TTC549 (cell line): ENCODE measurements at regions not wholly inside any gene's neighbourhood (a gene's known extent, or its start where the extent isn't known, plus 50 kb on each side); places are given as distances from the start of the nearest gene placed in this dataset.
"Not testable (repeated sequence)": the region's sequence is repeated elsewhere in the genome, so short reads cannot be mapped to it uniquely, and the experiment has no call there.

ENCODE experiments used
- FAIRE-seq: peaks from 2 replicates; lab custom pipeline; 2012; peaks lifted over from hg19 to GRCh38; lab: Jason Lieb, UNC

DNA sequence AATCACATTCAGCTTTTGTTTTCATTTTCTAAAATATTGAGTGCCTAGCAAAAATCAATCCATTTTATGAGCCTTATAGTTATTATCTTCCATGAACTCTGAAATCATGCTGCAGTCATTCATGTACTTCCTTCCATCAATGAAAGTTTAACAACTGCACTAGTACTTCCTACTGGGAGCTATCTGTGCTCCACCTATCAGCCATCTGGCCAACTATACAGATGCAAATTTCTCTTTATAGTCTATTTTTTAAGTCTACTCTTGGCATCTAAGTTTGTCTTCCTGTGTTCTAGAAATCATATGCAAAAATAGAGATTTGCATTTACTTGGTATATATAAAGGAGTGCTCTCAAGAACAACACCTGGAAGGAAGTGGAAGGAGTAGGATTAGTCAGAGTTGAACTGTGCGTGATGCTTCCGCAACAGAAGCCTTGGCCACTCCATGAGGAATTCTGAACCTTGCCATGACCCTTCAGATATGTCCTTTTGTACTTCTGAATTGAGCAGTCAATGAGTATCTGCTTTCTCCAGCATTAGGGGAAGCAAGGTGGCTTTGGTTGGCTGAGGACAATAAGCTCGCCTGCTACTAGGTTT, 403.2 kb upstream of the ADAMTS5 start:
- no peak for FAIRE-seq

DNA sequence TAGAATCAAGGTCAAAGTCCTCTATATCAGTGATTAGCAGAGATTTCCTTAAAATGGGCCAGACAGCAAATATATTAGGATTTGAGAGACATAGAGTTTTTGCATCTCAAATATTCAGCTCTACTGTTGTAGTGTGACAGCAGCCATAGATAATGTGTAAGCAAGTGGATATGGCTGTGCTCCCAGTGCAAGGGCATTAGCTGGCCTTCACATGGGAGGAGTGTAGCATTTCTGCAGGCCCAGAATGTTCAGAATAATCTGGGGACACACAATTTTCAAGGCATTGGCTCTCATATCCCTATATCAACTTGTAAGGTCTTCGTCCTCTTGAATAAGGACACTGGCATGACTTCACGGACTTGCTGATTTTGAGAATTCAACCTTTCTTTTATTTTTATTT, 402.3 kb upstream of the ADAMTS5 start:
- no peak for FAIRE-seq

GRCh38 chr21:27366646-27367235, 399.9 kb upstream of the ADAMTS5 start:
- FAIRE-seq = no peak

GRCh38 chr21:27366036-27366435, 399.1 kb upstream of the ADAMTS5 start:
- no peak for FAIRE-seq

DNA sequence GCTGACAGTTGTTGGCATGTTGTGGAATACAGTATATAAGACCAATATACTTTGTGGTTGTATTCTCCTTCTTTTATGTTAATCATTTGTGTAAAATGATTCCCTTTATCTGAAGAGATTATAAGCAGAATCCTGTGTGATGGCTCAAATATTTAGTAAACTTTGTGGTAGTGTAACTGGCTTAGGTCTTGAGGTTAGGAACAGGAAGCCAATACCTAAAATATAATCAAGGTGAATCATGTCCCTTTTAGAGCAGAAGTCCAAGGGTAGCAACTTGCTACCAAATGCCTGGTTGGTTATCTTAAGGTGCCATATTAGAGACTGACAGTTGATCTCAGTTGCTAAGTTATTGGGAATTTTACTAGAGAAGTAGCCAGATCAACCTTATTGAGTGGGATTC, 398.5 kb upstream of the ADAMTS5 start:
- FAIRE-seq = no peak

DNA sequence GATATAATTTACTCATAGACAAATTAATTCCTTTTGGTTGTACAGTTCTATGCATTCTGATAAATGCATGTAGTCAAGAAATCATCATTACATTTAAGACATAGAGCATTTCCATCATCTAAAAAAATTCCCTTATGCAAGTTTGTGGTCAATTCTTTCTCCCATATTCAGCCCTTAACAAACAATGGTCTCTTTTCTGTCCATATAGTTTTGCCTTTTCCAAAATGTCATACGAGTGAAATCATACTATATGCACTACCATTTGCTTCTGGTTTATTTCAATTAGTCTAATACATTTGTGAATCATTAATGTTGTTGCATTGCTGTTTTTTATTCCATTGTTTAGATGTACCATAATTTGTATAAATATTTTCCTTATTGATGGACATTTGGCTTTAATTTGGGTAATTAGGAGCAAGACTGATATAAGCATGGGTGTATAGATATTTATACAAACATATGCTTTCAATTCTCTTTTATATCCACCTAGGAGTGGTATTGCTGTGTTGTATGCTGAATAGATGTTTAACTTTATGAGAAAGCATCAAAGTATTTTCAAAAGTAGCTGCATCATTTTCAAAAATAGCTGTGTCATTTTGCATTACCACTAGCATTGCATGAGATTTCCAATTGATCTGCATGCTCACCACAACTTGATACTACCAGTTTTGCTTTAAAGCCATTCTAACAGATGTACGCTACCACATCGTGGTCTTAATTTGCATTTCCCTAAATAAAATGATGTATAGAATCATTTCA, 397.0 kb upstream of the ADAMTS5 start:
- FAIRE-seq = no peak

GRCh38 chr21:27362249-27362648, 395.4 kb upstream of the ADAMTS5 start:
- FAIRE-seq = no peak

DNA sequence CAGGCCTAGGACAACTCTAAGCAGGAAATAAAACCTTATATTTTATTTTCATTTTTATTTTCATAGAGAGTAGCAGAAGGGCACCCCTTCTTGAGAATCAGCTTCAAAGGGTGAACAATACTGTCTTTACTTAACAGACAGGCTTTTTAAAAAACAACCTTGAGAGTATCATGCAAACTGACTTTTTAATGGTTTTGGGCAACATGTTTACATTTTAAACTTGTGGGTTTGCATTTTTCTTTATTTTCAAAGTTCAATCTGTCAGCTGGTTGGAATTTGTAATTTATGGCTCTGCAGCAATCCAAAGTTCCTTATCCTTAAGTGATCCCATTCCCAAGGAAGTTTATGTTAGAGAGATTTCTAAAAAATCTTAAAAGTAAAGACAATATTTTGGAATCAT, 392.3 kb upstream of the ADAMTS5 start:
- FAIRE-seq = no peak

- no peak for FAIRE-seq
Measured at GRCh38 chr21:27352885-27353284, 386.0 kb upstream of the ADAMTS5 start.

DNA sequence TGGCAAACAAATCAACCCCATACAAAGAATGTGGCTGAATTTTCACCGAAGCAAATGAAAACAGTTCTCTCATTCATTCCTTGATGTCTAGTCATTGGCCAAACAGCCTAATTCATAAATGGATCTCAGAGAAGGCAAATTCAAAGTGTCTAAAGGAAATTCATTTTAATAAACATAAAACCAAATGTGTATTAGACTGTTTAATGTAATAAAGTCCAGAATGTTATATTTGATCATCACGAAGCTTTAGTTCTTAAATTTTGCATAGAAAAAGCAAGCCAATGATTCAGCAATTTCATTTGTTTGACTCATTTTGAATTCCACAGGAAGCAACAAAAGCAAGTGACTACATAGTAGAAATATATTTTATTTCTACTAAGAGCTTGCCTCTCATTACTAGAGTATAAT, 379.2 kb upstream of the ADAMTS5 start:
- no peak for FAIRE-seq

DNA sequence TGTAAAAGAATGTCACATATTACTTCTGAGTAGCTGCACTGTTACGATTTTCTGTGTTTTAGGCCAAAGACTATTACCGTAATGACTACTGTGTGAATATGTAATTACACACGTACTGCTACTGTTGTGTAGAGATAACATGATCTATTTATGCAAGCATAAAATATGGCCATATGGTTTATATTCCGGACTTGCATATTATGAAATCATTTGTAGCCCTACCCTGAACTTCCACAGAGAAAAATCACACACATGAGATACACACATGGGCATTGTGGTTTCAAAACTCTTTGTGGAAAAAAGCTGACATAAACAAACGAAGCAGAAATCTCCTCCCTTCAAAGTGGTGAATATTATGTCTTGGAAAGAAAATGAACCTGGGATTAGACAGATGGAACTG, 373.0 kb upstream of the ADAMTS5 start:
- FAIRE-seq = no peak

DNA sequence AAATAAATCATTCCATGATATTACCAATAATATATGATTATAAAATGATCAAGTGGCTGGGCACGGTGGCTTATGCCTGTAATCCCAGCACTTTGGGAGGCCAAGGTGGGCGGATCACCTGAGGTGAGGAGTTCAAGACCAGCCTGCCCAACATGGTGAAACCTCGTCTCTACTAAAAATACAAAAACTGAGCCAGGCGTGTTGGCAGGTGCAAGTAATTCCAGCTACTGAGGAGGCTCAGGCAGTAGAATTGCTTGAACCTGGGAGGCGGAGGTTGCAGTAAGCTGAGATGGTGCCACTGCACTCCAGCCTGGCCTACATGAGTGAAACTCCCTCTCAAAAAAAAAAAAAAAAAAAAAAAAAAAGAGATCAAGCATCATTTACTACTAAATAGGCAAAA, 371.1 kb upstream of the ADAMTS5 start:
- not testable (repeated sequence) for FAIRE-seq

DNA sequence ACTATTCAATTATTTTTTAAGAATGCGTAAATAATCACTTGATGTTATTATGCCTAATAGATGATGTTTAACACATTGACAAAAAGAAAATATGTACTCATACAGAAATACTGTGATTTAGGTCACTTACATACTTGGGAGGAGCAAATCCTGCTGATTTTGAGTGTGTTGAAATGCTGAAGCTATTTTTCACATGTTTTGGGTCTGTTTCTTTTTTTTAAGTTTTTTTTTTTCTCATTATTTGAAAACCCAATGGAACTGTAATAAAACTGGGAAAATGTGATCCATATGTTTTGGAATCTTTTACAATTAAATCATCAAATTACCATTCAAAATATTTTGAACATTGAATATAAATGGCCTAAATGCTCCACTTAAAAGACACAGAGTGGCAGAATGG, 366.2 kb upstream of the ADAMTS5 start:
- no peak for FAIRE-seq

GRCh38 chr21:27329255-27329851, 362.5 kb upstream of the ADAMTS5 start:
- FAIRE-seq = no peak

GRCh38 chr21:27326301-27326700, 359.4 kb upstream of the ADAMTS5 start:
- FAIRE-seq = no peak

DNA sequence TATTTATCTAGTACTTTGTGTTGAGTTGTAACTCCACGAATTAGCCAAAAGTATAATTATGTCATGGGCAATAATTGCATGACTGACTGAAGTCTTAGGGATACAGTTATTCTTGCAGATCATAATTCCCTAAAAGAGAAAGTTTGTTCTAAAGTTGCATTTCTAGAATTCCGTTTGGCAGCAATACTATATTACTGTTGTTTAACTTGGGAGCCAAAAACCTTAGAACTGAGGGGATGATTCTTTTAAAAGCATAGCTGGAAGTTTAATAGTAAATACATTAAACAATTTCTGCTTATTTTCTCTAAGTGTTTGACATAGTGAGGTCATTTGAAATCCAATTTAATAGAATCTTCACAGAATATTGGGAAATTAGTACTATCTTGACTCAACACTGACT, 356.4 kb upstream of the ADAMTS5 start:
- no peak for FAIRE-seq

DNA sequence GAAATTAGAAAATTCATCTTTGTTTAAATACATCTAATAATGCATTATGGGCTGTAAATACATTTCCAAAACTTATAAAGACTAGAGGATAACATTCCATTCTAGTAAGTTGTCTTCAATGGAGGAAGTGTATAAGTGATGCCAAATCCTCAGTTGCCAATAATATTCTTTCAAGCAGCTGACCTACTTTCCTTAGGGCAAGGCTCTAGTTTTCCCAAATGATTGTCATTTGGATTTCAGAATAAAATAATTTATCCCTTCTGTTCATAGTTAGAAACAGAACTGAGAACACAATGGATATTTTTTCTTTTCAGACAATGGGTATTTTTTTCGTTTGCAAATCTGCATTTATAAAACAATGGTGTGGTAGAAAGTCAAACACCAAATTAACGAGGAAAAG, 354.9 kb upstream of the ADAMTS5 start:
- no peak for FAIRE-seq

DNA sequence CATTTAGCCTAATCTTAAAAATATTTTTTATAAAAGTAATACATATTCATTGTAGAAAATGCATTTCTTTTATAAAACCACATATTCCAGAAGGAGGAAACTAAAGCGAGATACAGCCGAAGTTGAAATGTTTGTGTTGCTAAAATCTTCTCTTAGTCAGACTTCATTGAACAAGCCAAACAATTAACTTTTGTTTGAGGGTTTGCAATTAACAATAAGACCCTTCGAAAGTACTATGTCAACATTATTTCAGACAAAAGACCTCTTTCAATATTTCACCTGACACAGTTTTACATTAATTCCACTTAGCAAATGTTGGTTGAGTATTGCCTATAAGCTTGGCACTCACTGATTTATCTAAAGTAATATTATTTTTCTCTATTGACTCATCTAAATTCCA, 354.0 kb upstream of the ADAMTS5 start:
- FAIRE-seq = no peak

DNA sequence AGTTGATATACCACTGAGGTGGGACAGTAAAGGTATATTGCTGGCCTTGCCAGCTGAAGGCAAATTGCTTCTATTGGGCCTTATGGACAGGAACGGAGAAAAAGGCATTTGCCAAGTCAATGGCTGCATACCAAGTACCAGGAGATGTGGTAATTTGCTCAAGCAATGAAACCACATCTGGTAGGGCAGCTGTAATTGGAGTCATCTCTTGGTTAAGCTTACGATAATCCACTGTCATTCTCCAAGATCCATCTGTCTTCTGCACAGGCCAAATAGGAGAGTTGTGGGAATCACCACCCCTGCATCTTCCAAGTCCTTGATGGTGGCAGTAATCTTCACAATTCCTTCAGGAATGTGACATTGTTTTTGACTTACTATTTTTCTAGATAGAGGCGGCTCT, 350.7 kb upstream of the ADAMTS5 start:
- FAIRE-seq = not testable (repeated sequence)

- no peak for FAIRE-seq
Measured at GRCh38 chr21:27315373-27315772, 348.5 kb upstream of the ADAMTS5 start.

GRCh38 chr21:27314131-27314530, 347.2 kb upstream of the ADAMTS5 start:
- no peak for FAIRE-seq

GRCh38 chr21:27306791-27307775, 340.2 kb upstream of the ADAMTS5 start:
- no peak for FAIRE-seq
